HCT116 (cell line): ENCODE measurements at regions not wholly inside any gene's neighbourhood (a gene's known extent, or its start where the extent isn't known, plus 50 kb on each side); places are given as distances from the start of the nearest gene placed in this dataset.

ENCODE experiments used
- CTCF ChIP-seq, 3 experiments: fragments of 200-600 bp in 1 of 3; sonication (generic) in 1 of 3; IDR thresholded peaks in 2 of 3; conservative IDR thresholded peaks in 1 of 3; 2 replicates each; pipeline ENCODE4 v1.5.1; 2012 to 2017; ENCODE audit warnings: low read depth in 2 of 3, low read length in 2 of 3, antibody characterized with exemption in 1 of 3, borderline replicate concordance in 1 of 3, control low read depth in 1 of 3, mild to moderate bottlenecking in 1 of 3, mixed read lengths in 1 of 3, mixed run types in 1 of 3, moderate library complexity in 1 of 3; ENCODE audit not compliant: insufficient read depth in 1 of 3
- EZH2 ChIP-seq: fragments of 200-600 bp; sonication (generic); IDR thresholded peaks from 2 replicates; pipeline ENCODE4 v1.6.1; 2017; ENCODE audit warnings: antibody characterized with exemption, mixed run types
- JUND ChIP-seq: IDR thresholded peaks from 2 replicates; pipeline ENCODE4 v1.6.1; 2012
- POLR2A ChIP-seq: IDR thresholded peaks from 2 replicates; pipeline ENCODE4 v1.7.0; 2011; ENCODE audit warnings: borderline replicate concordance; ENCODE audit not compliant: insufficient read depth, insufficient read length; ENCODE audit errors: extremely low read depth
- POLR2AphosphoS5 ChIP-seq: IDR thresholded peaks from 2 replicates; pipeline ENCODE4 v1.6.1; 2011; ENCODE audit warnings: mild to moderate bottlenecking, low read depth, low read length, moderate library complexity
- TCF7L2 ChIP-seq: IDR thresholded peaks from 2 replicates; pipeline ENCODE4 v1.7.0; 2011; ENCODE audit warnings: borderline replicate concordance, inconsistent platforms; ENCODE audit not compliant: insufficient read depth, insufficient read length; ENCODE audit errors: extremely low read depth
- ZFX ChIP-seq: fragments of 450-650 bp; IDR thresholded peaks from 2 replicates; pipeline ENCODE4 v1.6.1; 2017
- ZNF274 ChIP-seq: fragments of 200-500 bp; sonication (Bioruptor generic); IDR thresholded peaks from 2 replicates; pipeline ENCODE4 v1.6.1; 2014; ENCODE audit warnings: mild to moderate bottlenecking, low read depth, low read length, inconsistent platforms

GRCh38 chr1:111556325-111557037 is 53.0 kb upstream of the ADORA3 start:
- no peak for TF ChIP-seq EZH2
- TF ChIP-seq CTCF (IDR thresholded peaks at IDR 0.05 in 2 of 3, conservative IDR thresholded peaks at IDR 0.05 in 1 of 3; ENCODE audit: borderline replicate concordance in 1 of 3, insufficient read depth in 1 of 3, low read depth in 2 of 3, low read length in 2 of 3) = no peak
- no peak for TF ChIP-seq JUND
- no peak for TF ChIP-seq POLR2AphosphoS5
- no peak for TF ChIP-seq POLR2A
- TF ChIP-seq ZFX = no peak
- no peak for TF ChIP-seq TCF7L2
- TF ChIP-seq ZNF274 = no peak
